Activated CD8-positive, alpha-beta memory T cell treated with anti-CD3 and anti-CD28 coated beads for 24 hours (primary cell): ENCODE measurements at regions not wholly inside any gene's neighbourhood (a gene's known extent, or its start where the extent isn't known, plus 50 kb on each side); places are given as distances from the start of the nearest gene placed in this dataset.
"Not testable (repeated sequence)": the region's sequence is repeated elsewhere in the genome, so short reads cannot be mapped to it uniquely, and the experiment has no call there.

Source experiments
- DNase-seq: peaks from one replicate; pipeline ENCODE4 v3.0.0-alpha.2; 2020

GRCh38 chrX:128929271-128930057 is 593.8 kb downstream of the SMARCA1 start:
- no peak for DNase-seq

- DNase-seq: no peak
Observed at GRCh38 chrX:128928636-128929035, 594.7 kb downstream of the SMARCA1 start.

- DNase-seq: no peak
Observed at GRCh38 chrX:128927363-128927762, 595.9 kb downstream of the SMARCA1 start.

GRCh38 chrX:128906753-128907152 is 616.5 kb downstream of the SMARCA1 start:
- DNase-seq: no peak

GRCh38 chrX:128901018-128901417 is 622.3 kb downstream of the SMARCA1 start:
- no peak for DNase-seq

- no peak for DNase-seq
Observed at GRCh38 chrX:128897621-128898020, 625.7 kb downstream of the SMARCA1 start.

GRCh38 chrX:128891554-128891953 is 631.7 kb downstream of the SMARCA1 start:
- no peak for DNase-seq

- no peak for DNase-seq
Observed at GRCh38 chrX:128884430-128884829, 638.9 kb downstream of the SMARCA1 start.

- DNase-seq: no peak
Observed at GRCh38 chrX:128883650-128884049, 639.6 kb downstream of the SMARCA1 start.

GRCh38 chrX:128870361-128870760 is 652.9 kb downstream of the SMARCA1 start:
- no peak for DNase-seq

- no peak for DNase-seq
Observed at GRCh38 chrX:128862557-128862956, 660.7 kb downstream of the SMARCA1 start.

GRCh38 chrX:128848374-128848773 is 674.9 kb downstream of the SMARCA1 start:
- DNase-seq: no peak

GRCh38 chrX:128846385-128846784 is 676.9 kb downstream of the SMARCA1 start:
- DNase-seq: no peak

GRCh38 chrX:128818690-128819089 is 704.6 kb downstream of the SMARCA1 start:
- no peak for DNase-seq

- no peak for DNase-seq
Observed at GRCh38 chrX:128816919-128817318, 706.4 kb downstream of the SMARCA1 start.

- no peak for DNase-seq
Observed at GRCh38 chrX:128807367-128807766, 715.9 kb downstream of the SMARCA1 start.

- no peak for DNase-seq
Observed at GRCh38 chrX:128805236-128805635, 718.1 kb downstream of the SMARCA1 start.

- no peak for DNase-seq
Observed at GRCh38 chrX:128804828-128805227, 718.5 kb downstream of the SMARCA1 start.

GRCh38 chrX:128800138-128800537 is 723.2 kb downstream of the SMARCA1 start:
- DNase-seq: no peak

- not testable (repeated sequence) for DNase-seq
Observed at GRCh38 chrX:128783139-128783538, 730.9 kb upstream of the ACTRT1 start.

- no peak for DNase-seq
Observed at GRCh38 chrX:128781506-128781905, 729.3 kb upstream of the ACTRT1 start.

GRCh38 chrX:128780934-128781333 is 728.7 kb upstream of the ACTRT1 start:
- DNase-seq: no peak

GRCh38 chrX:128769495-128769894 is 717.3 kb upstream of the ACTRT1 start:
- no peak for DNase-seq

- DNase-seq: no peak
Observed at GRCh38 chrX:128759745-128760144, 707.5 kb upstream of the ACTRT1 start.

GRCh38 chrX:128759177-128759576 is 707.0 kb upstream of the ACTRT1 start:
- no peak for DNase-seq
